ENCODE measurements at regions not wholly inside any gene's neighbourhood (a gene's known extent, or its start where the extent isn't known, plus 50 kb on each side); places are given as distances from the start of the nearest gene placed in this dataset.

GRCh38 chr10:9807846-9808245 is 1209.8 kb upstream of the CELF2 start:
- no peak for TF ChIP-seq POLR2AphosphoS5 (IDR thresholded peaks at IDR 0.05; ENCODE audit: insufficient read depth, low read depth, low read length)
- no peak for TF ChIP-seq JUN (IDR thresholded peaks at IDR 0.05; ENCODE audit: borderline replicate concordance, insufficient read depth, insufficient read length, low read depth)
- TF ChIP-seq GATA2 (IDR thresholded peaks at IDR 0.05; ENCODE audit: insufficient read depth, insufficient read length, low read depth, low read length), result no peak
- TF ChIP-seq POLR2A (IDR thresholded peaks at IDR 0.05; ENCODE audit: low read depth, low read length), result no peak
- no peak for TF ChIP-seq EZH2 (IDR thresholded peaks at IDR 0.05; ENCODE audit: borderline replicate concordance, low read depth, low read length, severe bottlenecking)
- no peak for TF ChIP-seq FOS (IDR thresholded peaks at IDR 0.05; ENCODE audit: borderline replicate concordance, insufficient read depth, low read length)
- no peak for TF ChIP-seq MYC (IDR thresholded peaks at IDR 0.05; ENCODE audit: low read depth, low read length)
- DNase-seq (ENCODE audit: low read depth, low spot score), result no peak
- no peak overlapping the region for H3K4me3 ChIP-seq (replicated peaks in 1 of 3; ENCODE audit: insufficient read depth in 1 of 3, low read depth in 1 of 3, low read length in 3 of 3)
- no peak overlapping the region for H3K27ac ChIP-seq (ENCODE audit: insufficient read depth, low read depth, low read length)
- FAIRE-seq, result no peak
- dilution Hi-C loops (cut with MboI; ENCODE audit: extremely low pct_ligation_motif_present, low sequenced_read_pairs) (no loop called here), intact Hi-C loops (cut with micrococcal nuclease) (no loop called here)
- no TSS peak for BruUV-seq (replicated peaks)
- no peak overlapping the region for H2AFZ ChIP-seq (ENCODE audit: low read depth, low read length)
- H3K36me3 ChIP-seq (ENCODE audit: control insufficient read depth in 2 of 2, extremely low read depth in 1 of 2, insufficient read depth in 2 of 2, low read length in 2 of 2), result no peaks in the 10 kb centered on the region
- H3K4me2 ChIP-seq (ENCODE audit: insufficient read depth, low read length), result no peak overlapping the region
- H3K9me3 ChIP-seq (replicated peaks; ENCODE audit: control insufficient read depth, insufficient read depth, low read length), result no peaks in the 10 kb centered on the region
- H4K20me1 ChIP-seq (replicated peaks; ENCODE audit: control insufficient read depth, extremely low read depth, insufficient read depth, low read length), result no peaks in the 10 kb centered on the region
- no peaks in the 10 kb centered on the region for H3K9me1 ChIP-seq (replicated peaks; ENCODE audit: control insufficient read depth, extremely low read depth, insufficient read depth, low read length)
- H3K79me2 ChIP-seq (ENCODE audit: control insufficient read depth, insufficient read depth, low read length), result no peaks in the 10 kb centered on the region
- no peak overlapping the region for H3K9ac ChIP-seq (replicated peaks; ENCODE audit: extremely low read depth, insufficient read depth, low read length)
- CTCF ChIA-PET, result no interaction called here
- no peaks in the 10 kb centered on the region for H3K27me3 ChIP-seq (ENCODE audit: control insufficient read depth in 2 of 2, insufficient read depth in 2 of 2, low read length in 2 of 2)
- POLR2A ChIA-PET, result no interaction called here
- H3K4me1 ChIP-seq (ENCODE audit: control insufficient read depth, extremely low read depth, insufficient read depth, low read length), result no peaks in the 10 kb centered on the region

- DNase-seq (ENCODE audit: low read depth, low spot score), result no peak
- no peak overlapping the region for H2AFZ ChIP-seq (ENCODE audit: low read depth, low read length)
- no peaks in the 10 kb centered on the region for H3K4me1 ChIP-seq (ENCODE audit: control insufficient read depth, extremely low read depth, insufficient read depth, low read length)
- H3K9me1 ChIP-seq (replicated peaks; ENCODE audit: control insufficient read depth, extremely low read depth, insufficient read depth, low read length), result no peaks in the 10 kb centered on the region
- ChIA-PET POLR2A (no interaction called here), CTCF (no interaction called here)
- H3K36me3 ChIP-seq (ENCODE audit: control insufficient read depth in 2 of 2, extremely low read depth in 1 of 2, insufficient read depth in 2 of 2, low read length in 2 of 2), result no peaks in the 10 kb centered on the region
- H3K4me2 ChIP-seq (ENCODE audit: insufficient read depth, low read length), result no peak overlapping the region
- BruUV-seq (replicated peaks), result no TSS peak
- H3K79me2 ChIP-seq (ENCODE audit: control insufficient read depth, insufficient read depth, low read length), result no peaks in the 10 kb centered on the region
- intact Hi-C loops (cut with micrococcal nuclease), result no loop called here
- no peak overlapping the region for H3K4me3 ChIP-seq (replicated peaks in 1 of 3; ENCODE audit: insufficient read depth in 1 of 3, low read depth in 1 of 3, low read length in 3 of 3)
- dilution Hi-C loops (cut with MboI; ENCODE audit: extremely low pct_ligation_motif_present, low sequenced_read_pairs), result no loop called here
- no peaks in the 10 kb centered on the region for H3K27me3 ChIP-seq (ENCODE audit: control insufficient read depth in 2 of 2, insufficient read depth in 2 of 2, low read length in 2 of 2)
- no peaks in the 10 kb centered on the region for H4K20me1 ChIP-seq (replicated peaks; ENCODE audit: control insufficient read depth, extremely low read depth, insufficient read depth, low read length)
- TF ChIP-seq POLR2AphosphoS5 (IDR thresholded peaks at IDR 0.05; ENCODE audit: insufficient read depth, low read depth, low read length), result no peak
- TF ChIP-seq EZH2 (IDR thresholded peaks at IDR 0.05; ENCODE audit: borderline replicate concordance, low read depth, low read length, severe bottlenecking), result no peak
- TF ChIP-seq MYC (IDR thresholded peaks at IDR 0.05; ENCODE audit: low read depth, low read length), result no peak
- TF ChIP-seq FOS (IDR thresholded peaks at IDR 0.05; ENCODE audit: borderline replicate concordance, insufficient read depth, low read length), result no peak
- no peak for TF ChIP-seq JUN (IDR thresholded peaks at IDR 0.05; ENCODE audit: borderline replicate concordance, insufficient read depth, insufficient read length, low read depth)
- no peak for TF ChIP-seq MAX (IDR thresholded peaks at IDR 0.05; ENCODE audit: insufficient read depth, insufficient read length)
- TF ChIP-seq GATA2 (IDR thresholded peaks at IDR 0.05; ENCODE audit: insufficient read depth, insufficient read length, low read depth, low read length), result no peak
- TF ChIP-seq POLR2A (IDR thresholded peaks at IDR 0.05; ENCODE audit: low read depth, low read length), result no peak
- no peak for TF ChIP-seq CTCF (IDR thresholded peaks at IDR 0.05; ENCODE audit: extremely low read depth in 1 of 2, insufficient read depth in 1 of 2, low read depth in 1 of 2, low read length in 2 of 2)
- no peaks in the 10 kb centered on the region for H3K9me3 ChIP-seq (replicated peaks; ENCODE audit: control insufficient read depth, insufficient read depth, low read length)
- no peak for FAIRE-seq
- no peak overlapping the region for H3K27ac ChIP-seq (ENCODE audit: insufficient read depth, low read depth, low read length)
- H3K9ac ChIP-seq (replicated peaks; ENCODE audit: extremely low read depth, insufficient read depth, low read length), result no peak overlapping the region
These were observed 1206.1 kb upstream of the CELF2 start for GRCh38 chr10:9811601-9812000.

Data from endothelial cell of umbilical vein (primary cell).